Spleen (tissue), 11 donors: ENCODE measurements at regions not wholly inside any gene's neighbourhood (a gene's known extent, or its start where the extent isn't known, plus 50 kb on each side); places are given as distances from the start of the nearest gene placed in this dataset.

ENCODE experiments used
- DNase-seq: peaks from one replicate; pipeline ENCODE4 v3.0.0-alpha.2; 2020
- H3K27ac ChIP-seq, 8 donors: fragments of 200-600 bp; sonication (generic) in 7 of 8; 1 replicate in 4 of 8; 2 replicates in 4 of 8; pipeline versions ENCODE4 v1.5.0 to v1.8.0; 2016 to 2021; ENCODE audit warnings: inconsistent platforms in 4 of 8, mild to moderate bottlenecking in 4 of 8, moderate library complexity in 1 of 8
- H3K27me3 ChIP-seq, 7 donors: fragments of 200-600 bp; sonication (generic) in 6 of 7; replicated peaks in 1 of 7; 1 replicate in 4 of 7; 2 replicates in 3 of 7; pipeline versions ENCODE4 v1.5.0 to v1.8.0; 2016 to 2021; ENCODE audit warnings: inconsistent platforms in 3 of 7, mild to moderate bottlenecking in 1 of 7
- H3K36me3 ChIP-seq, 6 donors: fragments of 200-600 bp; sonication (generic) in 5 of 6; 1 replicate in 4 of 6; 2 replicates in 2 of 6; pipeline versions ENCODE4 v1.5.0 to v1.8.0; 2016 to 2021; ENCODE audit warnings: inconsistent platforms in 2 of 6
- H3K4me1 ChIP-seq, 6 donors: fragments of 200-600 bp; sonication (generic) in 5 of 6; 1 replicate in 3 of 6; 2 replicates in 3 of 6; pipeline versions ENCODE4 v1.5.0 to v1.8.0; 2016 to 2021; ENCODE audit warnings: inconsistent platforms in 3 of 6
- H3K4me3 ChIP-seq, 8 donors: fragments of 200-600 bp; sonication (generic) in 7 of 8; 1 replicate in 4 of 8; 2 replicates in 4 of 8; pipeline versions ENCODE4 v1.5.0 to v1.8.0; 2016 to 2021; ENCODE audit warnings: inconsistent platforms in 4 of 8, mild to moderate bottlenecking in 4 of 8, moderate library complexity in 2 of 8
- H3K9me3 ChIP-seq, 8 donors: fragments of 200-600 bp; sonication (generic) in 7 of 8; 1 replicate in 4 of 8; 2 replicates in 4 of 8; pipeline versions ENCODE4 v1.5.0 to v1.8.0; 2016 to 2021; ENCODE audit warnings: inconsistent platforms in 4 of 8
- POLR2A ChIP-seq, 3 donors: fragments of 450-650 bp; IDR thresholded peaks; one replicate each; pipeline ENCODE4 v1.5.1; 2017; ENCODE audit warnings: antibody characterized with exemption in 3 of 3, mild to moderate bottlenecking in 1 of 3
- POLR2AphosphoS5 ChIP-seq, 3 donors: sonication (generic); formaldehyde crosslinking; IDR thresholded peaks; one replicate each; pipeline ENCODE4 v1.5.1; 2017; ENCODE audit warnings: antibody characterized with exemption in 3 of 3
- WGBS, 5 donors: extraction: QIAGEN DNeasy Blood & Tissue Kit in 3 of 5; methylation state at CpG; one replicate each; pipeline versions ENCODE4 v1.1.5 to v1.1.7; 2013 to 2018; 5-methylcytosine and 5-hydroxymethylcytosine counted together
- intact Hi-C: fragments of 100-400 bp; cut with DNase I; formaldehyde crosslinking; loops from one replicate; pipeline ENCODE4 v1.15.0; 2023; ENCODE audit warnings: low total_unique reads
- TF ChIP-seq, protein P1 (sequence below), 11 experiments: fragments of 200-600 bp in 7 of 11; fragments of 450-650 bp in 4 of 11; sonication (generic) in 4 of 11; IDR thresholded peaks in 8 of 11; conservative IDR thresholded peaks in 3 of 11; 1 replicate in 7 of 11; 2 replicates in 4 of 11; pipeline versions ENCODE4 v1.4.0 to v1.8.0; 2016 to 2021; ENCODE audit warnings: antibody characterized with exemption in 11 of 11, inconsistent platforms in 4 of 11, mild to moderate bottlenecking in 1 of 11
- donor health status: healthy with polysubstance abuse.
- donor health status: DM: no; HTN: no; CAD: no; lungs with moderate emphysema.
- donor health status: DM: no; HTN: no; CAD: no.
- donor health status: Bipolar disorder and iron deficiency.
- donor health status: healthy.
- donor health status: DM: no; HTN: no; CAD: no.
- donor health status: DM: yes; HTN: yes; CAD: no.

DNA sequence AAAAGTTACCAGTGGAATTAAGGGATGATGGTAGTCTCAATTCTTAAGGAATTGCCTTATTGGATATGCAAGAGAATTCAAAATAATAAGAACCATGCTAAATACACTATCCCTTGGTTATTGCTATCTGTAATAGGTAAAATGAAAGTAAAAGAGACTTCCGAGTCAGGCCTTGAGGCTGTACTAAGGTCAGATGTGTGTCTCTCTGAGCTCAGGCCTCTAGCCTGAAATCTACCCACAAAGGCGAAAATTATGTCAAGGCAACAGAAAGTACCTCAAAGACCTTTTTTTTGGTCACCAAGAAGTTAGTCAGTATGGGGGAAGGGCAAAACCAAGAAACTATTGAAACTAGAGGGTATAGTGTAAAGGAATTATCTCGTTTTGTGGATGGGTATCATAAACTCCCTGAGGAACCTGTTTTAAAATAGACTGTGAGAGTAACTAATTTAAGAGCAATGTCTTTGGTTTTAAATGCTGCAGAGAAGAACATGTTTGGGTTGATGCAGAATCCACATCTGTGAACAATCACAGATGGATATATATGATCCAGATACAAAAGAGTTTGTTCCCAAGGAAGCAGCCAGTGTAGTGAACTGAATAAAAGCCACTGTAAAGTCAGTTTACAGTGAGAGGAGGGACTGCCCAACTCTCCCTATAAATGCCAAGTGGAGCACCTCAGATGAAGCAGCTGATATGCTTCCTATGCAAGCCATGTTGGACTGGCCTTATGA is 382.3 kb upstream of the SEMA6D start:
- Histone ChIP-seq H3K36me3 (no peaks in the 10 kb centered on the region), H3K27ac (no peak overlapping the region), H3K9me3 (peaks cover 0 to 11% (median 4%) of the 10 kb centered on the region in 8 donors), H3K4me3 (no peak overlapping the region), H3K27me3 (no peaks in the 10 kb centered on the region), H3K4me1 (no peaks in the 10 kb centered on the region)
- intact Hi-C loops, result no loop called here
- no peak for DNase-seq
- TF ChIP-seq POLR2A (IDR thresholded peaks at IDR 0.05) (no peak), POLR2AphosphoS5 (IDR thresholded peaks at IDR 0.05) (no peak)
- TF ChIP-seq, protein P1, sequence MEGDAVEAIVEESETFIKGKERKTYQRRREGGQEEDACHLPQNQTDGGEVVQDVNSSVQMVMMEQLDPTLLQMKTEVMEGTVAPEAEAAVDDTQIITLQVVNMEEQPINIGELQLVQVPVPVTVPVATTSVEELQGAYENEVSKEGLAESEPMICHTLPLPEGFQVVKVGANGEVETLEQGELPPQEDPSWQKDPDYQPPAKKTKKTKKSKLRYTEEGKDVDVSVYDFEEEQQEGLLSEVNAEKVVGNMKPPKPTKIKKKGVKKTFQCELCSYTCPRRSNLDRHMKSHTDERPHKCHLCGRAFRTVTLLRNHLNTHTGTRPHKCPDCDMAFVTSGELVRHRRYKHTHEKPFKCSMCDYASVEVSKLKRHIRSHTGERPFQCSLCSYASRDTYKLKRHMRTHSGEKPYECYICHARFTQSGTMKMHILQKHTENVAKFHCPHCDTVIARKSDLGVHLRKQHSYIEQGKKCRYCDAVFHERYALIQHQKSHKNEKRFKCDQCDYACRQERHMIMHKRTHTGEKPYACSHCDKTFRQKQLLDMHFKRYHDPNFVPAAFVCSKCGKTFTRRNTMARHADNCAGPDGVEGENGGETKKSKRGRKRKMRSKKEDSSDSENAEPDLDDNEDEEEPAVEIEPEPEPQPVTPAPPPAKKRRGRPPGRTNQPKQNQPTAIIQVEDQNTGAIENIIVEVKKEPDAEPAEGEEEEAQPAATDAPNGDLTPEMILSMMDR (IDR thresholded peaks at IDR 0.05 in 8 of 11, conservative IDR thresholded peaks at IDR 0.05 in 3 of 11), result no peak
- 64 to 84% (median 80%) methylated on average over 3 of the region's 3 CpGs for WGBS, 5 donors

DNA sequence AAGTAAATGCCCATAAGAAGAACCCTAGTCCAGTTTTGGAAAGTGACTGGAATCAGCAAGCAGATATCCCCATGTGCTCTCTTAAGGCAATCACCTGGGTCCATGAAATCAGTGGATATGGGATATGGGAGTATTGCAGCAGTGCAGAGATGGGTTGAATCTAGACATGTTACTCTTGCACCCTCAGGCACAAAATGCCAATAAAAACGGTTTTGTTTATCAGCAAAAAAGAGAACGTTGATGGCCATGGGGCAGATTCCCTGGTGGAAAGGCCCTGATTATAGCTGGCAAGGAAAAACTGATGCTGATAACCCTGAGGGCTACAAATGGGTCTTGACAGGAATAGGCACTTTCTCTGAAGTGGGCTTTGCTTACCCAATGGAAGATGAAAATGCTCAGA is 380.2 kb upstream of the SEMA6D start:
- H3K4me1 ChIP-seq, result no peaks in the 10 kb centered on the region
- intact Hi-C loops, result no loop called here
- WGBS, 5 donors, result 67 to 69% (median 69%) methylated on average over 2 of the region's 2 CpGs
- no peak overlapping the region for H3K27ac ChIP-seq
- TF ChIP-seq POLR2A (IDR thresholded peaks at IDR 0.05), result no peak
- no peak for TF ChIP-seq POLR2AphosphoS5 (IDR thresholded peaks at IDR 0.05)
- TF ChIP-seq, protein P1 (IDR thresholded peaks at IDR 0.05 in 8 of 11, conservative IDR thresholded peaks at IDR 0.05 in 3 of 11), result no peak
- DNase-seq, result no peak
- no peak overlapping the region for H3K4me3 ChIP-seq
- H3K27me3 ChIP-seq, result no peaks in the 10 kb centered on the region
- H3K36me3 ChIP-seq, result no peaks in the 10 kb centered on the region
- H3K9me3 ChIP-seq, result peaks cover 0 to 11% (median 4%) of the 10 kb centered on the region in 8 donors

DNA sequence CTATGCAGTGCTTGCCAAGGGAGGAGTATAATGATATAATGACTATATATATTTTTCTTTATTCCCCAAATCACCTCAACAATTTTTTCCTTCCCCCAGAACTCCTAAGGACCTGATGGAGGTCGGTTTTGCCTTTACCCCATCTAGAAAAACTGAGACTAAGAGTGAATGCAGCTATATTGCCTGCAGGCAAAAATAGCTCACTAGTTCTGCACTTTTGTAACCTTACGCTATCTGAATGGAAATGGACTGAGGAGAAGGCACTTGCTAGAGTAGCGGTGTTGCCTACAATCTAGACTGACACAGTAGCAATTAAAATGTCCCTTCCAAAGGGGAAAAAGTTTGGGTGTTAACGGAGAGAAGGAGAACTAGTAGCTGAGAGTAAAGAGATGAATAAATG is 379.5 kb upstream of the SEMA6D start:
- TF ChIP-seq, protein P1 (IDR thresholded peaks at IDR 0.05 in 8 of 11, conservative IDR thresholded peaks at IDR 0.05 in 3 of 11), result no peak
- TF ChIP-seq POLR2AphosphoS5 (IDR thresholded peaks at IDR 0.05) (no peak), POLR2A (IDR thresholded peaks at IDR 0.05) (no peak)
- no peak for DNase-seq

DNA sequence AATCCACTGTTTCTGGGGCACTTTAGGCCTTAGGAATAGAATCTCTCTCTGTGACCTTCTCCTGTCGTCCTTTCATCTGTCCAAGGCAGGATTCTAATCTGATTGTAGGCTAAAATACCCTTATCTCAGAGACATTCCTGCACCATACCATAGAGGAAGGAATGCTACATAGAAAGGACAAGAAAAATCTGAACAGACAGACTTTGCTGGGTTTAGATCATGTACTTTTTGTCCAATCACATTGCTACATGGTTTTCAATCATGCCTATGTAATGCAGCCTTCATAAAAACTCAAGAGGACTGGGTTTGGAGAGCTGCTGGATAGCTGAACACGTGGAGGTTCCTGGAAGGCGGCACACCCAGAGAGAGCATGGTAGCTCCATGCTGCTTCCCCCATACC is 378.5 kb upstream of the SEMA6D start:
- Histone ChIP-seq H3K4me1 (no peaks in the 10 kb centered on the region), H3K4me3 (no peak overlapping the region), H3K27me3 (no peaks in the 10 kb centered on the region), H3K27ac (no peak overlapping the region), H3K36me3 (no peaks in the 10 kb centered on the region), H3K9me3 (peaks cover 0 to 9% (median 4%) of the 10 kb centered on the region in 8 donors)
- TF ChIP-seq POLR2A (IDR thresholded peaks at IDR 0.05) (no peak), POLR2AphosphoS5 (IDR thresholded peaks at IDR 0.05) (no peak)
- TF ChIP-seq, protein P1 (IDR thresholded peaks at IDR 0.05 in 8 of 11, conservative IDR thresholded peaks at IDR 0.05 in 3 of 11), result no peak
- no peak for DNase-seq
- 68 to 88% (median 82%) methylated on average over 3 of the region's 3 CpGs for WGBS, 5 donors
- intact Hi-C loops, result no loop called here

More for the DNA sequence above, 379.5 kb upstream of the SEMA6D start:
- whole genome bisulfite sequencing, 5 donors, result 81 to 87% (median 85%) methylated on average over 4 of the region's 4 CpGs
- Histone ChIP-seq H3K27me3 (no peaks in the 10 kb centered on the region), H3K36me3 (no peaks in the 10 kb centered on the region), H3K27ac (no peak overlapping the region), H3K4me1 (no peaks in the 10 kb centered on the region), H3K9me3 (peaks cover 0 to 11% (median 4%) of the 10 kb centered on the region in 8 donors), H3K4me3 (no peak overlapping the region)
- intact Hi-C loops, result no loop called here
